HG02852 (cell line): ENCODE measurements at regions not wholly inside any gene's neighbourhood (a gene's known extent, or its start where the extent isn't known, plus 50 kb on each side); places are given as distances from the start of the nearest gene placed in this dataset.

ENCODE experiments used
- ATAC-seq: cut with Tn5 transposase; IDR thresholded peaks from one replicate; pipeline ENCODE4 v1.9.1; 2021; ENCODE audit warnings: mild to moderate bottlenecking, moderate library complexity; ENCODE audit not compliant: unreplicated experiment

DNA sequence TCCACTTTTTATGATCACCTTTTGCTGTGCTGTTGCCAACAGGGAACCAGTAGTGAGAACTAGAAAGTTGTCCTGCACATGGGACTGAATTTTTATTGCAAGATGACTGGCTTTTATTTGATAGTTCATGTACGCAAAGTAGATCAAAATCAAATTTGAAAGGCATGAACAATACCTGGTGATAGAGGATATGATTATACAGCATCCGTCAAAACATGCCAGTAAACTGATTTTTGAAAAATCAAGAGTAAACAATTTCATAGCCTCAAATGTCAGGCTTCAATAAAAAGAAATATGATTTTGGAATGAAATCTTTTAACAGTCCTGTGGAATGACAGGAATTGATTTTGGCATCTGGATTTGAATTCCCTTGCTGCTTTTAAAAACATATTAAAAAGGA lies 219.6 kb upstream of the LRRN1 start:
- no peak for ATAC-seq

DNA sequence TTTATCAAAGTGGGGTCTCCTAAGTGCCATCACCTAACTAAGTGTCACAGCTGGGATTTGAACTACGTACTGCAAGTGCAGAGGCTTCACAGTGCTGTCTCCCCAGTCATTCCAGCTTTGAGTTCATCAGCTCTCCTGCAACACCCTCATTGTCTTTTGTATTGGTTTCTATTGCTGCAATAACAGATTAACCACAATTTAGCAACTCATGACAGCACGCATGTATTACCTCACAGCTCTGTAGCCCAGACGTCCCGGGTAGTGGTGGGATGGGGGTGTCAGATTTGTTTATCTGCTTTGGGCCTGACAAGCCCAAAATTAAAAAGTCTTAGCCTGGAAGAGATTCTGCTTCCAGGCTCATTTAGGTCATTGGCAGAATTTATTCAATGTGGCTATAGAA lies 220.5 kb upstream of the LRRN1 start:
- no peak for ATAC-seq

DNA sequence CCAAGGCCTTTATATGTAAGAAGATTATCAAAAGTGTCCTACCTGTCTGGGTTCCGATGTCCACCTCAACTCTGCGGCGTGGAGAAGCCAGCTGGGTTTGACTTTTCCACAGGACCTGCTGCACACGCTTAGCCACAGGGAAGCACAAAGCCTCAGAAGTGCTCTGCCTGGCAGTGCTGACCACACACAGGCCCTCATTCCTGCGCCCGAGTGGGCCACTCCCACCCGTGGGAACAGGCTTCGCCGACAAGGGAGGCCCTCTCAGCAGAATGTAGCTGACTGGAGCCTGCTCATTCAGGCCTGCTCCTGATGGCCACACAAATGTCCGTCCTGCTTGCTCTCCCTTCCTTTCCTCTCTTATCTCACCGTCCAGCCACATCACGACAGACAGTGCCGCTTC lies 221.4 kb upstream of the LRRN1 start:
- no peak for ATAC-seq

DNA sequence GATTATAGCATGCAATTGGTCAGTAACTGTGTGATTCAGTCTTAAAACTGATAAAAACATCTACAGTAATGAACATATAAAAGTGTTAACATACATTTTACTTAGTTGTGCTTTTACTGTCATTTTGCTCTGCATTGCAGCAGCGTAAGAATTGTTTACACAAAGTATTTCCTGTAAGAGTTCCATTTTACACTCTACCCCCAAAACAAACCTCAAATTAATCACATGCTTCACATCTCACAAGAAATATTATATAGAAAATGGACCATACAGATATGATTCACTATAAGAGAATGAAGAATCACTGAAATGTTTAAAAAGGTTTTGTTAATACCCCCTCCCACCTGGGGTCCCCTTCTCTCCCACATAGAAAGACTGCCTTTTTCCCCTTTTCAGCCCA lies 225.9 kb upstream of the LRRN1 start:
- no peak for ATAC-seq

DNA sequence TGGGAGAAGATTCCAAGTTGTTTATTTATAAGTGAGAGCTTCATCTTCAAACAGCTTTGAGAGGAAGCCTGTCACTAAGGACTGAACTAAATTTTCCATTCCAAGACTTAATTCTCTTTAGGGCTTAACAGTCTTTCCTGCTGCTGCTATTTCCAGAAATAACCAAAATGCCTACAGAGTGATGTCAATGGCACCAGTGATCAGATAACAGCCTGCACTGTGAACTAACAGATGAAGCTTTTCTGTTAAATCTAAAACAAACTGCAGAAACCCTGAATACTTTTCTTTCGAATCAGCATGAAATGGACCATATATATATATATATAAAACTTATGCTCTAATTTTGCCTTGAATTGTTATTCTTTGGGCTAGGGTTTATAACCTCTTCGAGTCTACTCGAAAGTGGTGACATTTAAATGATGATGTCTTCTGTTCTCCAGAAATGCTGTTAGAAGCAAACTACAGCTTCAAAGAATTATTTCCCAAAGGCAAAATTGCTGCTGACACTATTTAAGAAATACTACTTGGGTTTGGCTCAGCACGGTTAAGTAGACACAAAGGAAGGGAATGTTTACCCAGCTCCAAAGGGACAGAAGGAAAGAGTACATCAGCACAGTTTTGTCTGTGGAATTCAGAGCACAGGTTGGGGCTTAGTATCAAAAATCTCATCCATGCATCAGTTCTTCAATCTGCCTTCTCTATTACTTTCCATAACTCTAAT lies 238.5 kb upstream of the LRRN1 start:
- no peak for ATAC-seq

DNA sequence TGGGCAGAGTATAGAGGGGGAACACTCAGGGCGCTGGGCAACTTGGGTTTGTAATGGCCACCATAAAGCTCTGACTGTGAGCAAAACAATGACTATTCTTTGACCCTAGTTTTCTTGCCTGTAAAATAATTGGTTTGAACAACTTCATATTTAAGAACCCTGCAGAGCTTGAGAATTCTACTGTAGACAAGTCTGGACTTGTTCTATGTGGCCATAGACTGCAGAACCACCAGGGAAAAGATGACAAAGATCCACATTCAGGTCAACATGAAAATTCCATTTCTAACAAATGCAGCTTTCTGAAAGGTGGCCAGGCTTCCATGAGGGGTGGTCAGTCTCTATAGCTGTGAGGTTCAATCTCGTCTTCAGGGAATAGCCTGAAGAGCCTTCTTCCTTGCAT lies 239.4 kb upstream of the LRRN1 start:
- no peak for ATAC-seq

DNA sequence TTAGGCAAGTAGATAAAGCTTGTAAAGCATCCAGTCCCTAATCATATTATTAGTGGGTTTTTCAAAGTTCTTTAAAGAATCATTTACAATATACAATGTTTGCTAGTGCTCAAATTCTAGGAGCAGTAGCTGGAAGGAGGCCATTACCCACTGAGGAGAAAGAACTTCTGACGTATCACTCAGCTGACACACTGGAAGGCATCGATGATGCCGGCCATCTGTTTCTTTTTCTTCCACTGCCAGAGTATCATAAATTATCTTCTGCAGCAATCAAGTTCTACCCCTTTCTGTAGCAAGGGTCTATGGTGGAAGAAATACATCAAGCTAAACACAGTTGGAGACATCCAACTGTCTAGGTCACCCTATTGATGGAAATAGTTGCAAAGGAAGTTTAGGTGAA lies 243.2 kb upstream of the LRRN1 start:
- no peak for ATAC-seq

DNA sequence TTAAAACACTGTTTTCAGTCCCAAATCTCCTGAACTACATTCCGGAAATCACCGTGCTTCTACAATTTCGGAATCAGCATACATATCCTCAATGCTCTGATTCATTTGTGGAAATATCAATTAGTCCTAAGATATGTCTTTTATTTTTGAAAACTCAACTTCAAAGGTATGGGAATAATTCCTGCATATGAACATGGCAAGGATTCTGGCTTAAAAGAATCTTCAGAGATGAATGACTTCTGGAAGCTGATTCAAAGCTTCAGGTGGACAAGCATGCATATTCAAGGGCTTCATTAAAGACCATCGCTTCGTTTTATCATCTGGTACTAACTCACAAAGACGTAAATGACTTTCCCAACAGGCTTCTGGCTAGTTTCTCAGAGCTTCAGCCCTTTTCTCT lies 246.0 kb upstream of the LRRN1 start:
- no peak for ATAC-seq

DNA sequence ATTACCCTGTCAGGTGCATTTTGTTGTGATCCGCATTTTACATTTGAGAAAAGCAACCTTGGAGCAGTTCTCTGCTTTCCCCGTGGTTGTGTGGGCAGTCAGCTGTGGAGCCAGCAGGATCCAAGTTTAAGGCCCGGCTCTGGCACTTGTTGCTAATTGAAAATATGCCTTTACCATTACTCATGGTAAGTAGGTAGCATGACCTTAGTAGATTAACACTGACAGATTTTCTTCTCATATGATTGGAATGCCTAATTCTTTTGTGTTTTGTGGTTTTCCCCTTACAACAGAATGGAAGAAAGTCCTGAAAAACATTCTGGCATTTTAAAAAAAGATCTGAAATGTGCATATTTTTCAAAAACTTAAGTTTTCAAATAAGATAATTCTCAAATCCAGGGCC lies 246.5 kb upstream of the LRRN1 start:
- ATAC-seq, result no peak

DNA sequence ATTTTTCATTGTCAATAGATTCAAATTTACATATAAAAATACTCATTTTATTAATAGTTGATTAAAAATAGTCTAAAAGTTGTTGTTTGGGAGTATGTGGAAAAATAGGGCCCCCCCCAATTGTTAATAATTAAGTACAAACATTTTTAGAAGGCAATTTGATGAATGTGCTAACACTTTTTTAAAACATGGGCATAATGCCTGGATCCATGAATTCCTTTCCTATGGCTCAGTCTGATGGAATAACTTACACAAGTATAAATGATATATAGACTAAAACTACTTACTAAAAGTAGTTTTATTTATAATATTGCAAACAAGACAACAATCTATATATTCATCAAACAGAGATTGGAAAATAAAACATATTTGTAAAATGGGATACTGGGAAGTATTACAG lies 247.2 kb upstream of the LRRN1 start:
- no peak for ATAC-seq

DNA sequence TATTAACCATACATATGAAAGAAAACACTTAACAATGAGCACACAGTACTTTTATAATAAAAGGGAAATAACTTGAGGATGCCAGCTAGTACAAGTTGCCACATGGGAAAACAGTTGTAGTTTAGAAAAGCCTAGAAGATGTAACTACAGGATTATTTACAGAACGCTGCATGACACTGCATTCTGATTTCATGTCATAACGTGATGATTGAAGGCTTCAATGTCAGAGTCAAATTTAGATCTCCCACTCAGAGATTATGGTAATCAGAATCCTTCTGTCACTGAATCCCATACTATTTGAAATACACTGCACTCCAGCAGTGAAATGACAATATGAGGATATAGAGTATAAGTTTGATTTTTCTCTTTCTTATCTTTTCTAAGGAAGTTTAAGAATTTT lies 253.9 kb upstream of the LRRN1 start:
- no peak for ATAC-seq

DNA sequence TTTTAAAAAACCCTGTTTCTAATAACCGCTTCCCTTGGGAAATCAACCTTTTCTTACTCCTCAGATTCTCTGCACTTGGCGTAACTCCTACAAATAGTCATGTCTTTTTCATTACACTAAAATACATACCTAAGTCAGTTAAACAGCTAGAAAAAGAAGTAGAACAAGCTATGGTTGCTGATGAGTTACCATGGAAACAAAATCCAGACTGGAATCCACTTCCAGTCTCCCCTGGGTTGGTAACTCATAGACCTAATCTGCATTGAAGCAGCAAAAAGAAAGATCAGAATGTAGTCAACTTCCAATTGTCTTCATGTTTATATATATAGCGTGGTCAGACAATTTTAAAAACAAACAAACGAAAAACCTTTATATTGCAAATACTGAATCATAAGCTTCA lies 260.8 kb upstream of the LRRN1 start:
- no peak for ATAC-seq

DNA sequence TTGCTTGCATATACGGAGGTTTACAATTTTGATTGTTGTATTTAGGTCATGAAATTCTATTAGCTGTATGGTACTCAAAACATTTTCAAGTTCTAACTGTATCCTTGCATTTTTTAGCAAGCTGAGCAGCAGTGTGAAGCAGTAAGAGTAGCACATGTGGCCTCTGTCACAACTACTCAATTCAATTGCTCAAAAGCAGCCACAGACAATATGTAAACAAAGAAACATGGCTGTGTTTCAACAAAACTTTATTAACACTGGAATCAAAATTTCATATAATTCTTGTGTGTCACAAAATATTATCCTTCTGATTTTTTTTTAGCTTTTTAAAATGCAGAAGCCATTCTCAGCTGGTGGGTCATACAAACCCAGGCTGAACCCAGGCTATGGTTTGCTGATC lies 266.7 kb upstream of the LRRN1 start:
- no peak for ATAC-seq

DNA sequence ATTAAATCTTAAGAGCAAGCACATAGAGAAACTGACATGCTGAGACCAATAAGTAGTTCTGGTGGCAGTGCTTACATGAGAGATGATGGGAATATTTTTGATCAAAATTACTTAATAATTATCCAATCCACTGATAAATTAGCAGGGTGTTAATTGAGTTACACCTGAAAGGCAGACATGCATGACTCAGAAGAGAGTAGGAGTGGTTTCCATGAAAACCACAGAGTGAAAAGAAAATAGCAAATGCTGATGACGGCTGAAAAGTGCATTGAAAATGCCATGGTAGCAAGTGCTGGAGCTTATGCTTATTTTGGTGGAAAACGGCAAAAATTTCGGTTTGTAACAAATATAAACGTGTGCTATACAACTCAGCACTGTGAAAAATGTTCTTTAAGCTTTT lies 267.8 kb upstream of the LRRN1 start:
- ATAC-seq, result peak; percentile 71

DNA sequence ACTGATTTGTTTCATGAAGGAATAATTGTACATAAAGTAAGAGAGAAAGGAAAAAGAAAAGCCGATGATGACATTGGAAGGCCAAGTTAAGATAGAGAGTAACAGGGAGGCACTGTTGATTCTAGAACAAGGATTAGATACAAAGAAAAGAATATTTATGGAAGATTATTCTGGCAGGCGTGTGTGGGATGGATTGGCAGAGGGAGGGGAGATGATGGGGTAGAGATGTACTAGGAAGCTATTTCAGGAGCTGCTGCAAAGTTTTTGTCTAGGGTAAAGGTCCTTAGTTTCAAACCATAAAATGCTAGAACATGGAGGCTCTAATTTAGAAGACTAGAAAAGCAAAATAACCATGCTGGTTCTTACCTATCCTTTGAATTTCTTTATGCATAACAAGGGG lies 280.0 kb upstream of the LRRN1 start:
- ATAC-seq, result no peak

DNA sequence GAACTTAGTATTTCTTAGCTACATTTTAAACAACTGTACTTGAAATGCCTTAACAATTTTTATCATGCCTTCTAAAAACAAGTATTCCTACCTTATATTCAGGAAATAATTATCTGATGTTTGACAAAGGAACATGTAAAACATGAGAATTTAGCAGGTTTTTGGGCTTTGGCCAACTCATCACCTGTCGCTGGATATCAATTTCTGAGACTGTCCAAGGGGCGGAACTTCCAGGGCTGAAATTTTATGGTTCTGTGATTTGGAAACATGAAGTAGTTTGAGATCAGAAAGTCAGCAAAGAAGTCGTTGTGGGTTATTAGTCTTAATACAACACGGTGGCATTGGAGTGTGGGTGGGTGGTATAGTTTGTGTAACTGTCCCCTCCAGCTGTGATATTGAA lies 282.2 kb upstream of the LRRN1 start:
- ATAC-seq, result no peak

DNA sequence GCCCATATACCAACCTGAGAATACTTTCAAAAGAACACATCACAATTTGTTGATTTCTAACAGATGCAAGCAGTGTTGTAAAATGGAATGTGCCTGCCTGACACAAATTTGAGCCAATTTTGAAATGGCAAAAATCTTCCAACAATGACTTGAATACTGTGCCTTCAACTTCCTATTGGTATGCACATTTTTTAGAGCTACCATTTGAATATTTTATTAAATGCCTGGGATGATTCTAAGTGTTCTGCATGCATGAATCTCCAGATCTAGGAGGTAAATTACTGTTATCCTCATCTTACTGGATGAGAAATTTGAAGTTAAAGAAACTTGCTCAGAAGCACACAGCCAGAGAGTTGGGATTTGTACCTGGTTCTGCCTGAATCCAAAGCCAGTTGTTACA lies 282.8 kb upstream of the LRRN1 start:
- ATAC-seq, result no peak

DNA sequence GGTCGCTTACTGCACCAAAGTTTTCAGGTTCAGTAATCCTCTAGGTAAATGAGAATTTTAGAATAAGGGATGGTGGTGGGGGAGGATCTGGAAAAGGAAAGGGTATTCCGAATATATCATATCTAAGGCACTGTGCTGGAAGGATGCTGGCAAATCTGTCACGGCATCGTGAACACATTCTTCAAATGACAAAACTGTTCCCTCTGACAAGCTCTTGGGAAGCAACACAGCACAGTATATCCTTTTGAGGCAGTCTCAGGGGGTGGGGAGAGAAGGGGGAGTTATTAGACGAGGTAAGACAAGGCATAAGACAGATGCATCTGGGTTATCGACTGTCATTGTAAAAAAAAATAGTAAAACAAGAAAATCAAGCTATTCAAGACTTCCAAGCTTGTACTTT lies 289.6 kb upstream of the LRRN1 start:
- no peak for ATAC-seq

DNA sequence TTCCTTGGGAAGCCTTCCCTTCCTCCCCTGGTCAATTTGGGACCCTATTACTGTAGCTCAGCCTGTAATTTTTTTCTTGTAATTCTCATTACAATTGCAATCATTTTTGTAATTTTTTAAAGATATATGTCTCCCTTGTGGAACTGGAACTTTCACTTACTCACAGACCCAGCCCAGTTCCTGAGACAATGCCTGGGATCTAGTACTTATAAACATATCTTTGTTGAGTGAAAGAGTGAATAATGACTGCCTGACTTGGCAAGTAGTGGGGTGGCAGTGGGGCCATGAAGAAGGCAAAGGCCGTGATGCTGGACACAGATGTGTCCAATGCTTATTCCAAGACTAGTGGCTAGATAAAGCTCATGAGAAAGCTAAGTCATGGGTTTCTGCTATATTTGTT lies 294.5 kb upstream of the LRRN1 start:
- ATAC-seq, result no peak

DNA sequence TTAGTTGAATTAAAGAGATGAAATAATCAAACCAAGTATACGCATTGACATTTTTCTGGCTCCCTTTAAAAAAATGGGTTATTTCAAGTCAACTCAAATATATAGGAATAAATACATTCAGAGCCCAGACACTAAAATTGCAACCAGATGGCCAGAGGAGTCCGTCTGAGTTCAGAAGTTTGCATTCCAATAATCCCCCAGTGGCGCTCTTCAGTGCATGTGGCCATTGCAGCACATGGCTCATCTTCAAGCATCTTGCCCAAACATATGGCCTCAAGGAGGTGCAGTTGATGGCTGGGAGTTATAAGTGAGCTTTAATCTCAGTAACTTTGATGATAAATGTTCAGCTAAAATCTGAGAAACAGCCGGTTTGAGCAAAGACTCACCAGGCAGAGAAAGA lies 295.8 kb upstream of the LRRN1 start:
- ATAC-seq, result no peak

DNA sequence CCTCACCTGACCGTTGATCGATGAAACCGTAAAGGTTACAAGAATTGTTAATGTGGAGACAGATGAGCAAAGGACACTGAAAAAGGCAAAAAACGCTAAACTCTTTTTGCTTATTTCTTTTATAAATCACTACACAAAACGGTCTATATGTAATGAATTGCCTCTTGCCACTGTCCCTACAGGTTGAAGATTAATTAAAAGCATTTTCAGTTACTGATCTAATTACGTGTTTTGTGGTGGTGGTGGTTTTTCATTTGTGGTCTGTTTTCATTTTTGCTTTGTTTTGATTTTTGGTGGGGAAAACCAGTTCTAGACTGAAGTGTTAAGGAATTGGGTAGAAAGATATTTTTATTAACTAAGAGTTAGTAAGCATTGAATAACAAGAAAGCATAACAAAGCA lies 299.2 kb upstream of the LRRN1 start:
- no peak for ATAC-seq

DNA sequence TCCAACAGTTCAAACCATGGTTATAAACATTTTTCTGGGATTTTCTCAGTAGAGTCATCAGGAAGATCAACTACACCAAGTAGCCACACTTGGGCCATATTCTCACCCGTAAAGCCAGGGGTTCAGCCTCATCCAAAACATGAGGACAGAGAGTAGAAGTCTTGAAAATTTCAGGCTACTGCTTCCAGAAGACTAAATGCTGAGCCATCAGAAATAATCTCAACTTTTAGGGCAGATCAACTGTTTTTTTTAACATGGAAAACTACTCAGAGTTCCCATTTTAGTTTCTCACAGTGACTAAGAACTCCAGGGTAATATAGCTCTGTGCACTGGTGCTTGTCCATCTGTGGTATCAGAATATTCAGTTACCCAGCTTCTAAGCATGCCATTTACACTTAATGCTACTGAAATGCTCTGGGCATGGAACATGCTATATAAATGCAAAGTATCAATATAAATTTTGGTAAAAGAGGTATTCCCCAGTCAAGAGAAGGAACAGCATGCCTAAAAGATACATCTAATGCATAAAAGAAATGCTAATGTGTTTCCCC lies 300.1 kb upstream of the LRRN1 start:
- ATAC-seq, result no peak

DNA sequence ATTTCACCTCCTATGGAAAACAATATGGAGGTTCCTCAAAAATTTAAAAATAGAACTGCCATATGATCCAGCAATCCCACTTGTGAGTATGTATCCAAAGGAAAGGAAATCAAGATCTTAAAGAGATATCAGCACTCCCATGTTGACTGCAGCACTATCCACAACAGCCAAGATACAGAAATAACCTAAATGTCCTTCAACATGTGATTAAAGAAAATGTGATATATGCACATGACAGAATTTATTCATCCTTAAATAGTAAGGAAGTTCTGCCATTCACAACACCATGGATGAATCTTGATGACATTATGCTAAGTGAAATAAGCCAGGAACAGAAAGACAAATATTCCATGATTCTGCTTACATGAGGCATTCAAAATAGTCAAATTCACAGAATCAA lies 303.6 kb upstream of the LRRN1 start:
- ATAC-seq, result no peak
